C4-2B (cell line): ENCODE measurements at regions not wholly inside any gene's neighbourhood (a gene's known extent, or its start where the extent isn't known, plus 50 kb on each side); places are given as distances from the start of the nearest gene placed in this dataset.

Experiments
- CTCF ChIP-seq: fragments of 450-650 bp; conservative IDR thresholded peaks from 2 replicates; pipeline ENCODE4 v1.5.1; 2017; ENCODE audit warnings: mild to moderate bottlenecking
- ZFX ChIP-seq: fragments of 450-650 bp; IDR thresholded peaks from 2 replicates; pipeline ENCODE4 v1.6.1; 2017

GRCh38 chr3:144593881-144594280 lies 622.3 kb downstream of the DIPK2A start:
- TF ChIP-seq CTCF (no peak), ZFX (no peak)
